DND-41 (cell line): ENCODE measurements at regions not wholly inside any gene's neighbourhood (a gene's known extent, or its start where the extent isn't known, plus 50 kb on each side); places are given as distances from the start of the nearest gene placed in this dataset.

Experiments used
- EZH2 ChIP-seq: IDR thresholded peaks from 3 replicates; pipeline ENCODE4 v1.6.1; 2012; ENCODE audit warnings: borderline replicate concordance, low read depth, mild to moderate bottlenecking, moderate library complexity, low read length, inconsistent platforms; ENCODE audit not compliant: severe bottlenecking
- TF ChIP-seq, protein P1 (sequence below): IDR thresholded peaks from 2 replicates; pipeline ENCODE4 v1.5.1; 2012; ENCODE audit warnings: borderline replicate concordance, low read length, moderate library complexity, mild to moderate bottlenecking; ENCODE audit not compliant: poor library complexity, severe bottlenecking; ENCODE audit errors: extremely low read depth

- TF ChIP-seq, protein P1, sequence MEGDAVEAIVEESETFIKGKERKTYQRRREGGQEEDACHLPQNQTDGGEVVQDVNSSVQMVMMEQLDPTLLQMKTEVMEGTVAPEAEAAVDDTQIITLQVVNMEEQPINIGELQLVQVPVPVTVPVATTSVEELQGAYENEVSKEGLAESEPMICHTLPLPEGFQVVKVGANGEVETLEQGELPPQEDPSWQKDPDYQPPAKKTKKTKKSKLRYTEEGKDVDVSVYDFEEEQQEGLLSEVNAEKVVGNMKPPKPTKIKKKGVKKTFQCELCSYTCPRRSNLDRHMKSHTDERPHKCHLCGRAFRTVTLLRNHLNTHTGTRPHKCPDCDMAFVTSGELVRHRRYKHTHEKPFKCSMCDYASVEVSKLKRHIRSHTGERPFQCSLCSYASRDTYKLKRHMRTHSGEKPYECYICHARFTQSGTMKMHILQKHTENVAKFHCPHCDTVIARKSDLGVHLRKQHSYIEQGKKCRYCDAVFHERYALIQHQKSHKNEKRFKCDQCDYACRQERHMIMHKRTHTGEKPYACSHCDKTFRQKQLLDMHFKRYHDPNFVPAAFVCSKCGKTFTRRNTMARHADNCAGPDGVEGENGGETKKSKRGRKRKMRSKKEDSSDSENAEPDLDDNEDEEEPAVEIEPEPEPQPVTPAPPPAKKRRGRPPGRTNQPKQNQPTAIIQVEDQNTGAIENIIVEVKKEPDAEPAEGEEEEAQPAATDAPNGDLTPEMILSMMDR, result no peak
- TF ChIP-seq EZH2, result no peak
Measured at GRCh38 chr2:41293491-41293890, 754.3 kb upstream of the PKDCC start.
